ENCODE measurements at regions not wholly inside any gene's neighbourhood (a gene's known extent, or its start where the extent isn't known, plus 50 kb on each side); places are given as distances from the start of the nearest gene placed in this dataset.

GRCh38 chr1:232305050-232305449 lies 324.9 kb downstream of the SIPA1L2 start:
- no peak overlapping the region for H2AFZ ChIP-seq (ENCODE audit: control insufficient read depth, low read length)
- peaks cover 5% of the 10 kb centered on the region for H3K27me3 ChIP-seq (ENCODE audit: control insufficient read depth, extremely low read depth, insufficient read depth, low read length)
- H3K4me1 ChIP-seq (ENCODE audit: control insufficient read depth, extremely low read depth, insufficient read depth, low read length): peaks cover 12% of the 10 kb centered on the region
- no peaks in the 10 kb centered on the region for H4K20me1 ChIP-seq (ENCODE audit: control insufficient read depth, extremely low read depth, insufficient read depth, low read length)
- H3K9me1 ChIP-seq (ENCODE audit: control insufficient read depth, extremely low read depth, insufficient read depth, low read length): no peaks in the 10 kb centered on the region
- dilution Hi-C loops (cut with MboI; ENCODE audit: extremely low pct_ligation_motif_present, low sequenced_read_pairs): no loop called here
- no peaks in the 10 kb centered on the region for H3K36me3 ChIP-seq (ENCODE audit: control insufficient read depth in 2 of 2, extremely low read depth in 1 of 2, insufficient read depth in 2 of 2, low read length in 2 of 2)
- no peaks in the 10 kb centered on the region for H3K79me2 ChIP-seq (ENCODE audit: control insufficient read depth, insufficient read depth, low read length)
- no peaks in the 10 kb centered on the region for H3K9me3 ChIP-seq (ENCODE audit: control insufficient read depth, low read depth, low read length)
- no peak overlapping the region for H3K9ac ChIP-seq (ENCODE audit: control insufficient read depth, extremely low read depth, insufficient read depth, low read length)
- DNase-seq (ENCODE audit: low read depth, low spot score) (no peak), FAIRE-seq (no peak)
- TF ChIP-seq CTCF (optimal IDR thresholded peaks at IDR 0.05 in 1 of 3, IDR thresholded peaks at IDR 0.05 in 1 of 3, conservative IDR thresholded peaks at IDR 0.05 in 1 of 3; ENCODE audit: extremely low read depth in 1 of 3, insufficient read depth in 2 of 3, low read length in 3 of 3): no peak
- no peak for TF ChIP-seq EZH2 (IDR thresholded peaks at IDR 0.05; ENCODE audit: low read length)
- no peak overlapping the region for H3K4me2 ChIP-seq (ENCODE audit: control insufficient read depth, extremely low read depth, insufficient read depth, low read depth, low read length)
- H3K4me3 ChIP-seq (ENCODE audit: control insufficient read depth in 2 of 3, extremely low read depth in 1 of 3, insufficient read depth in 2 of 3, low read depth in 1 of 3, low read length in 3 of 3): no peak overlapping the region
- H3K27ac ChIP-seq (ENCODE audit: control insufficient read depth, insufficient read depth, low read length): no peak overlapping the region

- Histone ChIP-seq H4K20me1 (ENCODE audit: control insufficient read depth, extremely low read depth, insufficient read depth, low read length) (no peaks in the 10 kb centered on the region), H3K4me2 (ENCODE audit: control insufficient read depth, extremely low read depth, insufficient read depth, low read depth, low read length) (no peak overlapping the region), H3K4me1 (ENCODE audit: control insufficient read depth, extremely low read depth, insufficient read depth, low read length) (peaks cover 12% of the 10 kb centered on the region), H2AFZ (ENCODE audit: control insufficient read depth, low read length) (no peak overlapping the region), H3K9ac (ENCODE audit: control insufficient read depth, extremely low read depth, insufficient read depth, low read length) (no peak overlapping the region), H3K9me3 (ENCODE audit: control insufficient read depth, low read depth, low read length) (no peaks in the 10 kb centered on the region), H3K79me2 (ENCODE audit: control insufficient read depth, insufficient read depth, low read length) (no peaks in the 10 kb centered on the region), H3K27ac (ENCODE audit: control insufficient read depth, insufficient read depth, low read length) (no peak overlapping the region), H3K27me3 (ENCODE audit: control insufficient read depth, extremely low read depth, insufficient read depth, low read length) (peaks cover 5% of the 10 kb centered on the region), H3K36me3 (ENCODE audit: control insufficient read depth in 2 of 2, extremely low read depth in 1 of 2, insufficient read depth in 2 of 2, low read length in 2 of 2) (no peaks in the 10 kb centered on the region), H3K9me1 (ENCODE audit: control insufficient read depth, extremely low read depth, insufficient read depth, low read length) (no peaks in the 10 kb centered on the region), H3K4me3 (ENCODE audit: control insufficient read depth in 2 of 3, extremely low read depth in 1 of 3, insufficient read depth in 2 of 3, low read depth in 1 of 3, low read length in 3 of 3) (no peak overlapping the region)
- DNase-seq (ENCODE audit: low read depth, low spot score) (no peak), FAIRE-seq (no peak)
- dilution Hi-C loops (cut with MboI; ENCODE audit: extremely low pct_ligation_motif_present, low sequenced_read_pairs): no loop called here
- TF ChIP-seq CTCF (optimal IDR thresholded peaks at IDR 0.05 in 1 of 3, IDR thresholded peaks at IDR 0.05 in 1 of 3, conservative IDR thresholded peaks at IDR 0.05 in 1 of 3; ENCODE audit: extremely low read depth in 1 of 3, insufficient read depth in 2 of 3, low read length in 3 of 3): no peak
- TF ChIP-seq EZH2 (IDR thresholded peaks at IDR 0.05; ENCODE audit: low read length): no peak
Observed at GRCh38 chr1:232303222-232303620, 326.7 kb downstream of the SIPA1L2 start.

Measured in keratinocyte (primary cell).